HEK293T (cell line): ENCODE measurements at regions not wholly inside any gene's neighbourhood (a gene's known extent, or its start where the extent isn't known, plus 50 kb on each side); places are given as distances from the start of the nearest gene placed in this dataset.

Experiments
- HDGF ChIP-seq: fragments of 450-650 bp; IDR thresholded peaks from 2 replicates; pipeline ENCODE4 v1.6.1; 2017; ENCODE audit warnings: antibody characterized with exemption, borderline replicate concordance
- SP1 ChIP-seq: fragments of 450-650 bp; IDR thresholded peaks from 2 replicates; pipeline ENCODE4 v1.6.1; 2017

GRCh38 chr12:42987216-42987650, 397.7 kb upstream of the PRICKLE1 start:
- TF ChIP-seq HDGF (no peak), SP1 (no peak)
